Thyroid gland (tissue), 4 donors: ENCODE measurements at regions not wholly inside any gene's neighbourhood (a gene's known extent, or its start where the extent isn't known, plus 50 kb on each side); places are given as distances from the start of the nearest gene placed in this dataset.

ENCODE experiments used
- CTCF ChIP-seq, 6 experiments: fragments of 200-600 bp in 3 of 6; fragments of 450-650 bp in 3 of 6; sonication (generic) in 3 of 6; IDR thresholded peaks; one replicate each; pipeline ENCODE4 v1.5.1; 2016 to 2019; ENCODE audit warnings: antibody characterized with exemption in 6 of 6, mild to moderate bottlenecking in 2 of 6, inconsistent platforms in 1 of 6, moderate library complexity in 1 of 6
- POLR2A ChIP-seq, 2 donors: fragments of 450-650 bp; IDR thresholded peaks; one replicate each; pipeline ENCODE4 v1.6.1; 2017; ENCODE audit warnings: antibody characterized with exemption in 2 of 2, mild to moderate bottlenecking in 2 of 2, moderate library complexity in 1 of 2

- TF ChIP-seq POLR2A (IDR thresholded peaks at IDR 0.05) (no peak), CTCF (IDR thresholded peaks at IDR 0.05) (no peak)
Observed at GRCh38 chr5:145280214-145280613, 554.9 kb downstream of the PRELID2 start.
